CD14-positive monocyte (primary cell): ENCODE measurements at regions not wholly inside any gene's neighbourhood (a gene's known extent, or its start where the extent isn't known, plus 50 kb on each side); places are given as distances from the start of the nearest gene placed in this dataset.
A peak's percentile ranks its signal among the peaks of the same experiment; 100 is the strongest.

Experiments
- DNase-seq, 3 donors: peaks; one replicate each; pipeline ENCODE4 v3.0.0-alpha.2; 2011 to 2022
- H2AFZ ChIP-seq: 2 replicates; pipeline ENCODE4 v1.6.0; 2012; ENCODE audit warnings: mild to moderate bottlenecking, low read depth, low read length, inconsistent platforms; ENCODE audit not compliant: insufficient read depth, poor library complexity, severe bottlenecking
- H3K27ac ChIP-seq, 2 donors: 1 replicate in 1 of 2; 2 replicates in 1 of 2; pipeline ENCODE4 v1.5.1; 2012 to 2013; ENCODE audit warnings: low read length in 2 of 2, control low read depth in 1 of 2, inconsistent platforms in 1 of 2, low read depth in 1 of 2, mild to moderate bottlenecking in 1 of 2
- H3K27me3 ChIP-seq, 2 donors: one replicate each; pipeline versions ENCODE4 v1.6.0 to v1.6.1; 2011 to 2013; ENCODE audit warnings: low read length in 2 of 2; ENCODE audit not compliant: control insufficient read depth in 2 of 2, insufficient read depth in 2 of 2
- H3K36me3 ChIP-seq, 2 donors: replicated peaks in 1 of 2; 1 replicate in 1 of 2; 2 replicates in 1 of 2; pipeline versions ENCODE4 v1.5.1 to v1.6.1; 2012 to 2013; ENCODE audit warnings: low read length in 2 of 2, control low read depth in 1 of 2, inconsistent platforms in 1 of 2, mild to moderate bottlenecking in 1 of 2; ENCODE audit not compliant: insufficient read depth in 2 of 2, control insufficient read depth in 1 of 2
- H3K4me1 ChIP-seq, 2 donors: 1 replicate in 1 of 2; 2 replicates in 1 of 2; pipeline versions ENCODE4 v1.5.1 to v1.6.1; 2012 to 2013; ENCODE audit warnings: low read length in 2 of 2, control low read depth in 1 of 2, inconsistent platforms in 1 of 2, mild to moderate bottlenecking in 1 of 2, moderate library complexity in 1 of 2; ENCODE audit not compliant: insufficient read depth in 2 of 2, control insufficient read depth in 1 of 2
- H3K4me2 ChIP-seq: replicated peaks from 2 replicates; pipeline ENCODE3; 2012; ENCODE audit warnings: low read length, moderate library complexity, mild to moderate bottlenecking; ENCODE audit not compliant: poor library complexity, severe bottlenecking; ENCODE audit errors: extremely low read depth
- H3K4me3 ChIP-seq, 3 experiments: fragments of 200-600 bp in 1 of 3; sonication (generic) in 1 of 3; replicated peaks in 1 of 3; 1 replicate in 2 of 3; 2 replicates in 1 of 3; pipeline ENCODE4 v1.5.1; 2011 to 2013; ENCODE audit warnings: low read length in 3 of 3, mild to moderate bottlenecking in 3 of 3, control low read depth in 2 of 3, low read depth in 2 of 3, inconsistent platforms in 1 of 3, moderate library complexity in 1 of 3
- H3K79me2 ChIP-seq: 2 replicates; pipeline ENCODE4 v1.6.0; 2012; ENCODE audit warnings: mild to moderate bottlenecking, control low read depth, inconsistent platforms, low read length, moderate library complexity; ENCODE audit not compliant: insufficient read depth
- H3K9ac ChIP-seq: 2 replicates; pipeline ENCODE4 v1.6.0; 2017; ENCODE audit warnings: low read length, mild to moderate bottlenecking; ENCODE audit not compliant: insufficient read depth, poor library complexity, severe bottlenecking
- H3K9me3 ChIP-seq, 2 donors: replicated peaks in 1 of 2; 1 replicate in 1 of 2; 2 replicates in 1 of 2; pipeline versions ENCODE4 v1.5.1 to v1.6.1; 2012 to 2013; ENCODE audit warnings: low read length in 2 of 2, control low read depth in 1 of 2; ENCODE audit not compliant: control insufficient read depth in 1 of 2, insufficient read depth in 1 of 2
- H4K20me1 ChIP-seq: 2 replicates; pipeline ENCODE4 v1.6.0; 2012; ENCODE audit warnings: mild to moderate bottlenecking, low read length, control low read depth, moderate library complexity; ENCODE audit not compliant: insufficient read depth
- H3K27ac Mint-ChIP-seq, 7 donors: one replicate each; pipeline ENCODE4 v1.8.0; 2020; ENCODE audit warnings: mild to moderate bottlenecking in 7 of 7, mixed read lengths in 7 of 7, moderate library complexity in 6 of 7, inconsistent platforms in 2 of 7
- H3K27me3 Mint-ChIP-seq, 3 donors: one replicate each; pipeline ENCODE4 v1.8.0; 2021 to 2022; ENCODE audit warnings: low read depth in 3 of 3, mild to moderate bottlenecking in 3 of 3, mixed read lengths in 3 of 3, moderate library complexity in 3 of 3, inconsistent platforms in 1 of 3
- H3K36me3 Mint-ChIP-seq, 2 donors: one replicate each; pipeline ENCODE4 v1.8.0; 2020; ENCODE audit warnings: mixed read lengths in 2 of 2, inconsistent platforms in 1 of 2, mild to moderate bottlenecking in 1 of 2
- H3K4me1 Mint-ChIP-seq: one replicate; pipeline ENCODE4 v1.8.0; 2020; ENCODE audit warnings: mild to moderate bottlenecking, mixed read lengths
- H3K4me3 Mint-ChIP-seq, 2 donors: one replicate each; pipeline ENCODE4 v1.8.0; 2020; ENCODE audit warnings: mild to moderate bottlenecking in 2 of 2, mixed read lengths in 2 of 2, moderate library complexity in 1 of 2
- H3K9me3 Mint-ChIP-seq, 7 donors: one replicate each; pipeline ENCODE4 v1.8.0; 2020 to 2022; ENCODE audit warnings: mixed read lengths in 7 of 7, mild to moderate bottlenecking in 6 of 7, moderate library complexity in 6 of 7, inconsistent platforms in 2 of 7
- CTCF ChIP-seq: fragments of 200-600 bp; IDR thresholded peaks from one replicate; pipeline ENCODE4 v1.8.0; 2022; ENCODE audit warnings: antibody characterized with exemption, mild to moderate bottlenecking
- WGBS: methylation state at CpG from one replicate; pipeline ENCODE4 v1.1.5; 2013; ENCODE audit warnings: missing lambda C conversion rate; ENCODE audit not compliant: insufficient coverage; 5-methylcytosine and 5-hydroxymethylcytosine counted together
- intact Hi-C, 2 donors: fragments of 100-400 bp; cut with micrococcal nuclease; formaldehyde crosslinking; loops; one replicate each; pipeline versions ENCODE4 v1.15.0 to v1.15.1; 2023

- H3K4me3 Mint-ChIP-seq, result no peak overlapping the region
Measured at GRCh38 chr16:80265624-80266306, 275.0 kb upstream of the DYNLRB2 start.

More at GRCh38 chr16:80265624-80266306, 275.0 kb upstream of the DYNLRB2 start:
- no peak overlapping the region for H3K4me3 ChIP-seq
- H3K4me1 Mint-ChIP-seq, result no peaks in the 10 kb centered on the region
- WGBS, result 86% methylated on average over 1 of the region's 2 CpGs
- H3K27me3 ChIP-seq, result no peaks in the 10 kb centered on the region
- H4K20me1 ChIP-seq, result no peaks in the 10 kb centered on the region
- no peak overlapping the region for H3K4me2 ChIP-seq
- peaks cover 0 to 2% (median 1%) of the 10 kb centered on the region in 3 donors for H3K27me3 Mint-ChIP-seq
- TF ChIP-seq CTCF, result no peak
- H3K36me3 Mint-ChIP-seq, result no peaks in the 10 kb centered on the region
- H3K27ac Mint-ChIP-seq, result peak overlapping the region in 1 of 7 donors; percentile 51
- intact Hi-C loops, result no loop called here
- H3K79me2 ChIP-seq, result no peaks in the 10 kb centered on the region
- H3K9ac ChIP-seq, result no peak overlapping the region
- no peaks in the 10 kb centered on the region for H3K36me3 ChIP-seq
- no peak for DNase-seq
- H3K4me1 ChIP-seq, result no peaks in the 10 kb centered on the region
- H3K27ac ChIP-seq, result no peak overlapping the region
- H2AFZ ChIP-seq, result no peak overlapping the region
- H3K9me3 Mint-ChIP-seq, result peaks cover 0 to 1% (median 0%) of the 10 kb centered on the region in 7 donors
- H3K9me3 ChIP-seq, result no peaks in the 10 kb centered on the region
